Neutrophil (primary cell): ENCODE measurements at regions not wholly inside any gene's neighbourhood (a gene's known extent, or its start where the extent isn't known, plus 50 kb on each side); places are given as distances from the start of the nearest gene placed in this dataset.

ENCODE experiments used
- H3K27ac ChIP-seq: fragments of 200-600 bp; sonication (generic); 2 replicates; pipeline ENCODE4 v1.5.1; 2016; ENCODE audit warnings: mild to moderate bottlenecking, moderate library complexity
- H3K27me3 ChIP-seq: fragments of 200-600 bp; sonication (generic); 2 replicates; pipeline ENCODE4 v1.6.0; 2016; ENCODE audit warnings: mild to moderate bottlenecking
- H3K36me3 ChIP-seq: fragments of 200-600 bp; sonication (generic); 2 replicates; pipeline ENCODE4 v1.5.1; 2017
- H3K4me1 ChIP-seq, 2 experiments: fragments of 200-600 bp in 1 of 2; sonication (generic) in 1 of 2; 1 replicate in 1 of 2; 2 replicates in 1 of 2; pipeline versions ENCODE4 v1.5.1 to v1.6.1; 2013 to 2016; ENCODE audit warnings: low read depth in 1 of 2, low read length in 1 of 2, mild to moderate bottlenecking in 1 of 2, moderate library complexity in 1 of 2; ENCODE audit not compliant: control insufficient read depth in 1 of 2, insufficient read depth in 1 of 2
- H3K4me3 ChIP-seq, 2 experiments: fragments of 200-600 bp in 1 of 2; sonication (generic) in 1 of 2; 1 replicate in 1 of 2; 2 replicates in 1 of 2; pipeline ENCODE4 v1.5.1; 2013 to 2016; ENCODE audit warnings: low read depth in 1 of 2, low read length in 1 of 2, mild to moderate bottlenecking in 1 of 2, moderate library complexity in 1 of 2
- H3K9me3 ChIP-seq: fragments of 200-600 bp; sonication (generic); 2 replicates; pipeline ENCODE4 v1.5.1; 2016
- CTCF ChIP-seq: fragments of 200-600 bp; sonication (generic); IDR thresholded peaks from 2 replicates; pipeline ENCODE4 v1.5.1; 2016; ENCODE audit warnings: antibody characterized with exemption

GRCh38 chr4:132284910-132285426 lies 864.1 kb upstream of the PCDH10 start:
- no peak overlapping the region for H3K4me3 ChIP-seq

GRCh38 chr4:132297346-132297745 lies 851.7 kb upstream of the PCDH10 start:
- H3K4me3 ChIP-seq, result no peak overlapping the region
- no peak for TF ChIP-seq CTCF
- H3K4me1 ChIP-seq, result no peaks in the 10 kb centered on the region
- no peaks in the 10 kb centered on the region for H3K27me3 ChIP-seq
- H3K27ac ChIP-seq, result no peak overlapping the region
- no peaks in the 10 kb centered on the region for H3K36me3 ChIP-seq
- H3K9me3 ChIP-seq, result no peaks in the 10 kb centered on the region

More at GRCh38 chr4:132284910-132285426, 864.1 kb upstream of the PCDH10 start:
- no peaks in the 10 kb centered on the region for H3K27me3 ChIP-seq
- H3K4me1 ChIP-seq, result no peaks in the 10 kb centered on the region
- H3K9me3 ChIP-seq, result no peaks in the 10 kb centered on the region
- no peak overlapping the region for H3K27ac ChIP-seq
- H3K36me3 ChIP-seq, result no peaks in the 10 kb centered on the region
- TF ChIP-seq CTCF, result no peak

- Histone ChIP-seq H3K27ac (no peak overlapping the region), H3K4me1 (no peaks in the 10 kb centered on the region), H3K4me3 (no peak overlapping the region), H3K36me3 (no peaks in the 10 kb centered on the region), H3K27me3 (no peaks in the 10 kb centered on the region), H3K9me3 (no peaks in the 10 kb centered on the region)
- no peak for TF ChIP-seq CTCF
Measured at GRCh38 chr4:132299841-132300240, 849.3 kb upstream of the PCDH10 start.

GRCh38 chr4:132312521-132312920 lies 836.6 kb upstream of the PCDH10 start:
- H3K9me3 ChIP-seq, result no peaks in the 10 kb centered on the region

GRCh38 chr4:132313852-132314251 lies 835.2 kb upstream of the PCDH10 start:
- no peak for TF ChIP-seq CTCF
- Histone ChIP-seq H3K27ac (no peak overlapping the region), H3K4me3 (no peak overlapping the region), H3K27me3 (no peaks in the 10 kb centered on the region), H3K4me1 (no peaks in the 10 kb centered on the region), H3K9me3 (no peaks in the 10 kb centered on the region), H3K36me3 (no peaks in the 10 kb centered on the region)

More at GRCh38 chr4:132312521-132312920, 836.6 kb upstream of the PCDH10 start:
- H3K4me3 ChIP-seq, result no peak overlapping the region
- no peaks in the 10 kb centered on the region for H3K4me1 ChIP-seq
- H3K27me3 ChIP-seq, result no peaks in the 10 kb centered on the region
- no peak for TF ChIP-seq CTCF
- no peak overlapping the region for H3K27ac ChIP-seq
- H3K36me3 ChIP-seq, result no peaks in the 10 kb centered on the region

- H3K4me3 ChIP-seq, result no peak overlapping the region
- H3K9me3 ChIP-seq, result no peaks in the 10 kb centered on the region
- H3K27ac ChIP-seq, result no peak overlapping the region
- no peaks in the 10 kb centered on the region for H3K27me3 ChIP-seq
- TF ChIP-seq CTCF, result no peak
- no peaks in the 10 kb centered on the region for H3K36me3 ChIP-seq
- H3K4me1 ChIP-seq, result no peaks in the 10 kb centered on the region
Measured at GRCh38 chr4:132316738-132317137, 832.4 kb upstream of the PCDH10 start.
